NCI-H1092 treated with DMSO at 0.1 percent for 48 hours (cell line): ENCODE measurements at regions not wholly inside any gene's neighbourhood (a gene's known extent, or its start where the extent isn't known, plus 50 kb on each side); places are given as distances from the start of the nearest gene placed in this dataset.

ENCODE experiments used
- DNase-seq: peaks from one replicate; lab custom pipeline; 2025; lab: John Stamatoyannopoulos, UW

DNA sequence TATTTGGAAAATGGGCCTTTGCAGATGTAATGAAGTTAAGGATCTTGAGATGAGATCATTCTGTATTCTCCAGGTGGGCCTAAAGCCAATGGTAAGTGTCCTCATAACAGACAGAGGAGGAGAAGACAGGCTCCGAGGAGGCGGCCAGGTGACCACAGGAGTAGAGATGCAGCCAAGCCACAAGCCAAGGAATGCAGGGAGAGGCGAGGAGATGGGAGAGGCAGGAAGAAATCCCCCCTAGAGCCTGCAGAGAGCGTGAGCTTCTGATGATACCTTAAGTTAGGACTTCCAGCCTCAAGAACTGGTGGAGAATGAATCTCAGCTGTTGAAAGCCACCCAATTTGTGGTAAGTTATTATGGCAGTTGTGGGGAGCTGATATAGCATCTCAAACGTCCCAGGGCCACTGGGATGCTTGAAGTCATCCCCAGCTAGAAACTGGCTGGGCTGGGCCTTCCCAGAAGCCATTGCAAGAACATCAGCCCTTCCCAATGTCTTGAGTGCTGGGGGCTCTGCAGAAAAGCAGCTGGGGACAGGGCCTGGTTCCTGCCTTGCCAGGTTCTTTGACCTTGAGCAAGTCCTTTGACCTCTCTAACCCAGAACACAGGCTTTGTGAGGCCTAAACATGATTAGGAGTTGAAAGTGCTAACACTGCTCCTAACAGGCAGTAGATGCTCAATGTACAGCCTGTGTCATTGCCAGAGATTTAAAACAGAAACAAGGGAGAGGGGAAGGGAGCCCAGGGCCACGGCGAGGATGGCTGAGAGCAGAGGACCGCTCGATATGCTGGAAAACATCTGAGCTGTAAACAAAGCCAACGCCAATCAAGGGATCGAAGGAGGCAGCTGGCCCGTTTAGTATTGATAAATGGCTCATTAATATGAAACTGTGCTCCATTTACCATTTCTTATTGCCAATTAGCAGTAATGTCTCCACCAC is 632.3 kb downstream of the TBC1D22A start:
- DNase-seq = no peak

DNA sequence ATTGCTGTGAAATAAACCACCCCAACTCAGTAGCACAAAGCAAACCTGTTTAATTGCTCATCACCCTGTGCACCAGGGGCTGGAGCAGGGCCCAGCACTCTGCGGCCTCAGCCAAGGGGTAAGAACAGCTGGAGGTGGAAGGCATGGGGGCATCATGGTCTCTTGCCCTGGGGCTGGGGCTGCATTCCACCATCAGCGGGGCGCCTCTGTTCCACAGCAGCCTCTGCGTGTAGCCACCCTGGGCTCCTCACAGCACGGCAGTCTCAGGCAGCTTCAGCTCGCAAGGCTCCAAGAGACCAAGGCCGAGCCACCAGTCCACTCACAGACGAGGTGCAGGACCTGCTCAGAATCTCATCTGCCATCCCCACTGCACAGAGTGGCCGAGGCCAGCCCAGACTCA is 630.7 kb downstream of the TBC1D22A start:
- no peak for DNase-seq

- DNase-seq = no peak
Observed at GRCh38 chr22:47392729-47393128, 630.3 kb downstream of the TBC1D22A start.

GRCh38 chr22:47392054-47392347 is 629.6 kb downstream of the TBC1D22A start:
- no peak for DNase-seq

GRCh38 chr22:47391169-47392053 is 629.0 kb downstream of the TBC1D22A start:
- DNase-seq = no peak

DNA sequence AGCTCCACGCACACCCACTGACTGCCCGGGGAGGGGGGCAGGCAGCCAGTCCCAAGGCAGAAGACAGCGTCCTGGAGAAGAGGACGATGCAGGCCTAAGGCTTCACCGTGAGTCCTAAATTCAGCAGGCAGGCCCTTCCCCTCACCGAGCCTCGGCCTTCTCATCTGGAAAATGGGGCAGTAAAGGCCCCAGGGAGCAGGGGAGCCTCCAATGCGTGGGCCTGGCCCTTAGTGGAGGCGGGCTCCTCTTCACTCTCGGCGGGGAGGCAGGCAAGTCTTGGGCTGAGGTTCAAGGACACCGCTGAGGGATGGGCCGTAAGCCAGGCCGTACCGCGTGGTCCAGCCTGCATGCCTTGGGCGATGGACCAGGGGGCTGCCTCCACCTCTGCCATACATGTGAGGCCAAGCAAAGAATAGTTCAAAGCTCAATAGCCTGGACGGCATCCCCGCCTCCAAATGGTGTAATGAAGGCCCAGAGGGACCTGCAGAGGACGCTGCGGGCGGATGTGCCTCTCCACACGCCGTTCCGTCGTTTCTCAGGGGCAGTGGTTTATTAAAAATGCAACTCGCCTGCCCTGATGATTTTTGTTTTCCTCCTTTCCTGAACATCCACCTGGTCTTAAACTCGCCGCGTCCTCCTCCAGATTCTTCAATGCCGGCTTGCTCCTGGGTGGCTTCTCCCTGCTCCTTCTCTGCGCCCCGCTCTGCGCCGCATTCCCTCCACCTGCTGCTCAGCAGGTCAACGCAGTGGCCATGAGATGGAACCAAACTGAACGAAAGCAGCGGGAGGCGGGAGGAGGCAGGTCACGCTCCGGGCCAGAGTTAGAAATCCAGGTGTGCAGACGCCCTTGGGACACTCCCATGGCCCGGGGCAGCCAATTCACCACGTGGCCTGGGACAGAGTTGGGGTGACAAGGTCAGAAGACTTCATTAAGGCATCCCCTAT is 627.8 kb downstream of the TBC1D22A start:
- no peak for DNase-seq

DNA sequence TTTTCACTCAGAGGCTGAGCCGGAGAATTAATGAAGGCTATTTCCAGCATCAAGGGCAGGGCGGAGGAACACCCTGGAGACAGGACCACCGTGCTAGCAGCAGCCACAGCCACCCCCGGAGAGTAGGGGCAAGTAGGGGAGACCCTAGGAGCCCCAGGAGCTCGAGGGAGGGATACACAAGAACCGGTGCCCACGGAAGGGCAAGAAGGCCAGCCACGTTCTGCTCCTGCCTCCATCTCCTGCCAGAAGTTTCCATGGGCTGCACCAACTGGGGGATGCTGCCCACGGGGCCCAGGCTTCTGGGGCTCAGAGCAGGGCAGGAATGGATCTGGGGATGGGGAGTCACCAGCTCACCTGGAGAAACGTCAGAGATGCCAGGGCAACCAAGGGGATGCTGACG is 626.8 kb downstream of the TBC1D22A start:
- no peak for DNase-seq

DNA sequence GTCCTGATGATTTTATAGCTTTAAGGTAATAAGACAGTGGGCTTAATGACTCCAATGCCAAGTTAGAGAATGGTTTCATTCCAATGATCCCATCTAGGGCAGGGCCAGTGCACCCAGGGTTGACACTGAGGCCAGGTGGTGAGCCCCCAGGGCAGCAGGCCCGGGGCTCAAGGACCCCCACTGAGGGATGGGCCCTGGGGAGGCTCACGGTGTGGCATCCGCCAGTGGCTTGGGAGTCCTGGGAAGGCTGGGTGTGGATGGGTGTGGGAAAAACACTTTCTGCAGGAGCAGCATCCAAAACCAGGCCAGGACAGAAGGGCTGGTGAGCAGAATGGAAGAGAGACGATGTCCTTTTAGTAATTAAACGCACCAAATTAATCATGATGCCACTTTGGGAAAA is 626.3 kb downstream of the TBC1D22A start:
- DNase-seq = no peak

- no peak for DNase-seq
Observed at GRCh38 chr22:47388331-47388730, 625.9 kb downstream of the TBC1D22A start.

GRCh38 chr22:47386812-47387510 is 624.5 kb downstream of the TBC1D22A start:
- no peak for DNase-seq

- no peak for DNase-seq
Observed at GRCh38 chr22:47384977-47385376, 622.5 kb downstream of the TBC1D22A start.

DNA sequence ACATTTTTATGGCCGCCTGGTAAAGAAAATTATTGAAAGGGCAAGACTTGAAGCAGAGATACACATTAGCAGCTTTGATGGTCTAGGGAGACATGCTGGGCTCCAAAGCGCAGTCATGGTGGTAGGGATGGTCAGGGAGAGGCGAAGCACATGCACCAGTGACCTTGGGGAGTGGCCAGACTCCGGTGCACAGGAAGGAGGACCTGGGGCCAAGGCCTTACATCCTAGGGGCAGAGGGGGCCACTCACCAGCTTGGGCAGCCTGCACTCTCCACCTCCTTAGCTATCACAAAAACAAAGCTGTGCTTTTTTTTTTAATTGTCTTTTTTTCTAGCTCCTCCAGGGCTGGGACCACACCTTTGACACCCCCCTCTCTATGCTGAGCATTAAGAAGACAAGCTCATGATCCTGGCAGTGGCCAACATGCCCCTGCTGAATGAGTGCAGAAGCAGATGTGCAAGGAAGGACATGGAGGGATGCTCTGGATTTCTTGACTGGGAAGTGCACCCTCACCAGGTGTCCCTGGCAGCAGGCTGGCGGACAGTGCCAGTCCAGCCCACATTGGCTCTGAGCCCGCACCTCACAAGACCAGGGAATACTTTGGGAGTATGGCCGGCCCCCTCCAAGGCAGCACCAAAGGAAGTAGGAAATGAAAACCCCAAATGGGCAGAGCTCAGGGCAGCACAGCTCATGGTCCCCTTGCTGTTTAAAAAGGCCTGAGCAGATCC is 619.9 kb downstream of the TBC1D22A start:
- DNase-seq = no peak

- no peak for DNase-seq
Observed at GRCh38 chr22:47381240-47381639, 618.8 kb downstream of the TBC1D22A start.

DNA sequence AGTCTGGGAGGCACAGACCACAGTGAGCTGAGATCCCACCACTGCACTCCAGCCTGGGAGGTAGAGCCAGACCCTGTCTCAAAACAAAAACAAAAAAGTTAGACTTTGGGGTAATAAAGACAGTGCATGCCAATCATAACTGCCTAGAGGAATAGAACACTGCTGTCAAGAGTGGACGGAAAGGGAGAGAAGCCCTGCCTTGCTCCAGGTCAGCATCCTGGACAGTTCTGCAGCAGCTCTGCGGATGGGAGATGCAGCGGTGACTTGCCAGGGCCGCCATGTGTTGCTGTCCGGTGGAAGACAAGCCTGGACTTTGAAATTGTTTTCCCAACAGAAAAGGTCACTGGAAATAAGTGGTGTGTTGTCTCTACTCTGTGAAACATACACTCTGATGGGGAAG is 618.2 kb downstream of the TBC1D22A start:
- no peak for DNase-seq

- DNase-seq = no peak
Observed at GRCh38 chr22:47379037-47379436, 616.6 kb downstream of the TBC1D22A start.

DNA sequence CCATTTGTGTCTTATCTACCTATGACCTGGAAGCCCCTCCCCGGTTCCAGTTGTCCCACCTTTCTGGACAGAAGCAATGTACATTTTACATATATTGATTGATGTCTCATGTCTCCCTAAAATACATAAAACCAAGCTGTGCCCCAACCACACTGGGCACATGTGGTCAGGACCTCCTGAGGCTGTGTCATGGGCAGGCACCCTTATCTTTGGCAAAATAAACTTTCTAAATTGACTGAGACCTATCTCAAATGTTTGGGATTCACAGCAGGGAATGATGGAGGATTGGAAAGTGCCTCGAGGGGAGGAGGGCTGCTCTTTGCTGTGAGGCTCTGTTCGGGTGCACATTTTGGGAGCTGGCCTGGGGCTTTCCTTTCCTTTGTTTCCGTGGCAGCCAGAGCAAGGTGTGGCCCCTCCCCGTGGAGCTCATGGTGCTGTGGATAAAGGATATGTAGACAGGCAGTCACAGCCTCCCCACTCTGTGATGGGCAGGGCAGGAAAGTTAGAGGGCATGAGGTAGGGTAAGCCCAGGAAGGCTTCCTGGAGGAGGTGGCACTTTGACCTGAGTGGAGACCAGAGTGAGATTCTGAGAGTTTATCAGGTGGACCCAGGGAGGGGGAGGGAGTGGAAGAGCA is 615.6 kb downstream of the TBC1D22A start:
- DNase-seq = no peak

DNA sequence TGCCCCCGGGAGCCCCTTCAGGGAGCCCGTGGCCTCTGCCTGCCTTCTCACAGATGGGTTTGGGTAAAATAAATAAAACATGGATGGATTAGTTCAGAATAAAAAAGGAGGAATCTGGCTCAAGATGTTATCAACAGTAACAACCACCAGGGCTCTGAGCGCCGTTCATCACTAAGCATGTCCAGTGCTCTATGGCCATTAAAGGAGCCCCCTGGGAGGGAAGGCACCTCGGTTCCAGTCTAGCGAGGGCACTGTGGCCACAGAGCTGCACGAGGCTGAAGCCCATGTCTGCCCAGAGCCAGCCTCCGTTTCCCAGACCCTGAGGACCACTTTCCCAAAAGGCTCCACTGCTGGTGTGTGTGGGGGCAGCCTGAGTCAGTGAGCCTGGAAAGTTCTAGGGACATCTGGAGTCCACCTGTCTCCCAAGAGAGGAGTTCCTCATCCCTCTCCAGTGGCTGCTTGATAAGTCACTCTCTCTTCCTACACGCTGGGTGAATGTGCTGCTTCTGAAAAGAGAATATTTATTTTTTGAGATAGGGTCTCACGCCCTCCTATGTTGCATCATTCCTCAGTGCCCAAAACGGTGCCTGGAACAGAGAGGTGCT is 614.6 kb downstream of the TBC1D22A start:
- no peak for DNase-seq

DNA sequence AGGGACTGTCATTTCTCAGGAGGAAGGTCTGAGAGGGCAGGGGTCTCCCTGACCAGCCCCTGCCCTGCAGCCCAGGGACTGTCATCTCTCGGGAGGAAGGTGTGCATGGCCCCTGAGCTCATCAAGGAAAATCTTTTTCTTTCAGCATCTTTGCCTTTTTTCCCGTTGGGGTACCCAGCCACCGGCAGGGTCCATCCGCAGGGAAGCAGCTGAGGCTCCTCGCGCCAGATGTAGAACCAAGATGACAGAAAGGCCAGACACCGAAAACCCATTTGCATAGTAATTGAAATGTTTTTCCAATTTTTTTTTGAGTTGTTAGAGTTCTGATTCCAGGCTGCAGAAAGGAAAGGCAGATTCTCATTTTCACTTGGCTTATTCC is 613.9 kb downstream of the TBC1D22A start:
- no peak for DNase-seq

DNA sequence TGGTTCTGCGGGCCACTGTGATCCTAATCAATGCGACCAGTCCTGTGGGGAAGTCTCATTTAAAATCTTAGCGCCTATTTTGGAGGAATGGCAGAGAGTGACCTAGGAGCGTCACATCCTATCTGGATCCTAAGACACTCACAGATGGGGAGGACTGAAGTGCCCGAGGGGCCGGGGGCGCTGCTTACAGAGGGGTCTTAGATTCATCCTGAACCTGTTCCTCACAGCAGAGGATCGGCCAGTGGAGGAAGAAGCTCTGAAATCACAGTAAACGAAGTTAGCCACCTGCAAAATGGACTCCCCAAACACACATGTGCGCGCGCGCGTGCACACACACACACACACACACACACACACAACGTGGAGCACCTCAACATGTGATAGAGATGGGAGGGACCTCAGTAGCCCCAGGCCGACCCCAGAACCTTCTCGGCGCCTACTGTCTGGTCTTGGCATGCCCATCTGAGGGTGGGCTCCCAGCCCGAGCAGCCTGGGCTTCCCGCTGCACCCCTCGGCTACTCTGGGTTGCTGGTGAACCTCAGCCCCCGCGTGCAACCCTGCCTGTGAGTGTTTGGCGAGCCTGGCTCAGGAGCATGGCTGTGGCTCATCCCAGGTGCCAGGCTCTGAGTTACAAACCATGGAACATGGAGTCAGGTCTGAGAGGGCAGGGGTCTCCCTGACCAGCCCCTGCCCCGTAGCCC is 613.3 kb downstream of the TBC1D22A start:
- DNase-seq = no peak
